ENCODE measurements at regions not wholly inside any gene's neighbourhood (a gene's known extent, or its start where the extent isn't known, plus 50 kb on each side); places are given as distances from the start of the nearest gene placed in this dataset.
A peak's percentile ranks its signal among the peaks of the same experiment; 100 is the strongest.

DNA sequence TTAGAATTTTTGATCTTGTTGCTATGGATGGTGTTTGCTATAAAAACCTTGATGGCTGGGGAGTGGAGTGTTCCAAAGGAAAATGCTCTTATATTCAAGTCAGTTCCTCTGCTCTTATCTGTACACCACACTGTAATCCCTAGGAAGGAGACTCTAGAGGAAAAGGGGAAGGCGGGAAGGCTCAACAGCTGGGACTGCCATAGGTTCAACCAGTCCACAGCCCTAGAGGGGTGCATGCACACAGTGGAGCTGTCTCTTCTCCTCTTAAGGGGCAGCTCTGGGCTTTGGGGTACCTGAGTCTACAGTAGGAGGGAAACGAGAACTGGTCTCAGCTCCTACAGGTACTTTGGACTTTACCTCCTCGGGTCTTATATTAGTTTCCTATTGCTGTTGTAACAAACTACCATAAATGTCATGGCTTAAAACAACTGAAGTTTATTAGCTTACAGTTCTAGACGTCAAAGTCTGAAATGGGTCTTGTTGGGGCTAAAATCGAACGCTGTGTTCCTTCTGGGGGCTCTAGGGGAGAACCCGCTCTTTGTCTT, 77.2 kb upstream of the ZBED5 start:
- ChIA-PET CTCF (interaction anchor here (1.3 to 5.1 kb wide), 7 partner anchors 8 to 852 kb away, joined by 5 to 72 read pairs (median 18); no protein-coding TSS in a partner anchor), POLR2A (no interaction called here)
- no peaks in the 10 kb centered on the region for H3K36me3 ChIP-seq (ENCODE audit: control insufficient read depth, insufficient read depth, low read length)
- no peak for DNase-seq (ENCODE audit: low read depth)
- H3K27me3 ChIP-seq (ENCODE audit: control insufficient read depth, insufficient read depth, low read length): no peaks in the 10 kb centered on the region
- no peak overlapping the region for H3K4me3 ChIP-seq (ENCODE audit: low read depth, low read length)
- TF ChIP-seq, protein P1, sequence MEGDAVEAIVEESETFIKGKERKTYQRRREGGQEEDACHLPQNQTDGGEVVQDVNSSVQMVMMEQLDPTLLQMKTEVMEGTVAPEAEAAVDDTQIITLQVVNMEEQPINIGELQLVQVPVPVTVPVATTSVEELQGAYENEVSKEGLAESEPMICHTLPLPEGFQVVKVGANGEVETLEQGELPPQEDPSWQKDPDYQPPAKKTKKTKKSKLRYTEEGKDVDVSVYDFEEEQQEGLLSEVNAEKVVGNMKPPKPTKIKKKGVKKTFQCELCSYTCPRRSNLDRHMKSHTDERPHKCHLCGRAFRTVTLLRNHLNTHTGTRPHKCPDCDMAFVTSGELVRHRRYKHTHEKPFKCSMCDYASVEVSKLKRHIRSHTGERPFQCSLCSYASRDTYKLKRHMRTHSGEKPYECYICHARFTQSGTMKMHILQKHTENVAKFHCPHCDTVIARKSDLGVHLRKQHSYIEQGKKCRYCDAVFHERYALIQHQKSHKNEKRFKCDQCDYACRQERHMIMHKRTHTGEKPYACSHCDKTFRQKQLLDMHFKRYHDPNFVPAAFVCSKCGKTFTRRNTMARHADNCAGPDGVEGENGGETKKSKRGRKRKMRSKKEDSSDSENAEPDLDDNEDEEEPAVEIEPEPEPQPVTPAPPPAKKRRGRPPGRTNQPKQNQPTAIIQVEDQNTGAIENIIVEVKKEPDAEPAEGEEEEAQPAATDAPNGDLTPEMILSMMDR (IDR thresholded peaks at IDR 0.05; ENCODE audit: insufficient read depth, low read depth, low read length): no peak

DNA sequence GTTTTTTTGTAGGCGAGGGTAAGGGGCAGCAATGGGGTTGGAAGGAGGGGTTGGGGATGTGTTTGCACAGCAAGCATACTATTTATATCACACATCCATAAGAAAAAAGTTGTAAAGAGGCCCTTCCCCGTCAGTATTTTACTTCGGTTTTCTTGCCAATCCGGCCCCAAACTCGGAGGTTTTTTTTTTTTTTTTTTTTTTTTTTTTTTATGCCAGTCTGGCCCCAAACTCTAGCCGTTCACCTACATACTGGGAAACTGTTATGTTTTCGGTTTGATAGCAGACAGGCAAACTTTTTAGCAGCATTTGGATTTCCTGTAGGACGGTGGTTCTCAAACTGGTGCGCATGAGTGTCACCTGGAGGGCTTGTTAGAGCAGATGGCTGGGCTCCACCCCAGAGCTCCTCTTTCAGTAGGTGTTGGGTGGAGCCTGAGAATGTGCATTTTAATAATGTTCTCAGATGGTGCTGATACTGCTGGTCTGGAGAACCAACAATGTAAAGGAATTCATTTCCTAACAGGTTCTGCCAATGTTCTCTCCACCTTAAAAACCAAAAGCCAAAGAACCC, 76.5 kb upstream of the ZBED5 start:
- peak overlapping the region; percentile 49 for H3K4me3 ChIP-seq (ENCODE audit: low read depth, low read length)
- H3K36me3 ChIP-seq (ENCODE audit: control insufficient read depth, insufficient read depth, low read length): no peaks in the 10 kb centered on the region
- TF ChIP-seq, protein P1 (IDR thresholded peaks at IDR 0.05; ENCODE audit: insufficient read depth, low read depth, low read length): no peak
- H3K27me3 ChIP-seq (ENCODE audit: control insufficient read depth, insufficient read depth, low read length): no peaks in the 10 kb centered on the region
- CTCF ChIA-PET: interaction anchor here (0.6 to 5.1 kb wide), 33 partner anchors 9 to 852 kb away, joined by 3 to 72 read pairs (median 4); partner anchors contain the start of genes EIF4G2 and ZBED5
- DNase-seq (ENCODE audit: low read depth): no peak
- POLR2A ChIA-PET: interaction anchor here (1.2 kb wide), 2 partner anchors 34 to 125 kb away, joined by 3 to 8 read pairs; partner anchors contain the start of gene EIF4G2

DNA sequence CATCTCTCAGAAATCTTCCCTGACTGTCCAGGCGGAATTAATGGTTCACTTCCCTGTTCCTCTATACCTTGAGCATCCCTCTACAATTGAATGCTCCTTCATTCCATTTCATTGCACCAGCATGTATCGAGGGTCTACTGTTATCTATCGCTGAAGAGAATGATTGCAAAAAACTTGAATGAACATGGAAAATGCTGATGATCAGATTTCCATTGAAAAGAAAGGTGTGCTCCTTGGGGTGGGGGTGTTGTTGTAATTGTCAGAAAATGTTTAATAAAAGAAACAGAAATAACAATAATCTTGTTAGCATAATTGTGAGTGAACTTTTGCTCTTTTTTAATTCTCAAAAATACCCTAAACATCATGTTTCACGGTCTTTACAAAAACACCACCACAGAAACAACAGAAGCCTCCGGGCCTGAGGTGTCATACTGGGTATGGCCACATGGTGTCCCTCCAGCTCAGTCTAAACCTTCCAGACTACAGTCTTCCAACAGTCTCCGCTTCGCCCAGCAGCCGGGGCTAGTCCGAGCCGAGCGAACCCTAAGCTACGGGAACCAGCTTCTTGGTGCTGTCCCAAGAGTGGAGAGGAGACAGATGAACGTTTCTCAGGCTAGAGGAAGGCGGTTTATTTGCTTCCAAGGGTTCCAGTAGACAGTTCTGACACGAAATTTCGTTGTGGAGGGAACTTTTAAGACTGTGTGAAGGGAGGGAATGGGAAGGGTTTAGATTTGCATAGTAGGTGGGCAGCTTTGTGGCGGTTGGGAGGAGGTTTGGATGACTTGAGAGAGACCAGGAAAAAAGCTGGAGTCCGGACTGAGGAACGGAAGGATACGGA, 75.8 kb upstream of the ZBED5 start:
- DNase-seq (ENCODE audit: low read depth): peak; percentile 62
- H3K36me3 ChIP-seq (ENCODE audit: control insufficient read depth, insufficient read depth, low read length): no peaks in the 10 kb centered on the region
- CTCF ChIA-PET: interaction anchor here (0.6 to 5.1 kb wide), 35 partner anchors 10 to 853 kb away, joined by 3 to 72 read pairs (median 4); partner anchors contain the start of genes EIF4G2 and ZBED5
- no peaks in the 10 kb centered on the region for H3K27me3 ChIP-seq (ENCODE audit: control insufficient read depth, insufficient read depth, low read length)
- POLR2A ChIA-PET: interaction anchor here (0.6 to 1.2 kb wide), 3 partner anchors 33 to 443 kb away, joined by 3 to 8 read pairs (median 3); partner anchors contain the start of gene EIF4G2
- peak overlapping the region; percentile 49 for H3K4me3 ChIP-seq (ENCODE audit: low read depth, low read length)
- TF ChIP-seq, protein P1 (IDR thresholded peaks at IDR 0.05; ENCODE audit: insufficient read depth, low read depth, low read length): peak; percentile 91

DNA sequence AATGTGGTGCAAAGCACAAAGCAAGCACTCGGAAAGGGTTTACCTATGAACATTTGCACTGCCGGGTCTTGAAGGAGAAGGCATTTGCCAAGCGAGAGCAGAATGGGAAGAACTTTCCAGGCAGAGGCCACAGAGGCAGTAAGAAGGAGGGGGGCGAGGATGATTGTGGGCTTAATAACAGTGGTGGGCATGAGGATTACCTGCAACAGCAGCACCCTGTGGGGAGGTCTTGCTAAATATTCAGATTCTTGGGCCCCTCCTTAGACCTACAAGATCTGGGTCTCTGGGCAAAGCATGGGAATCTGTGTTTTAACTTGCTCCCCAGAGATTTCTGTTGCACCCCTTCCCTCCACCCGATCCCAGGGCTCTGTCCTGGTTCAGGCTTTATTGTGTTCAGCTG, 75.1 kb upstream of the ZBED5 start:
- ChIA-PET POLR2A (interaction anchor here (1.2 kb wide), 1 partner anchor 124 kb away, joined by 8 read pairs; the partner anchor contains the start of gene EIF4G2), CTCF (interaction anchor here (1.5 to 5.1 kb wide), 6 partner anchors 10 to 162 kb away, joined by 6 to 72 read pairs (median 14); partner anchors contain the start of gene ZBED5)
- H3K36me3 ChIP-seq (ENCODE audit: control insufficient read depth, insufficient read depth, low read length): no peaks in the 10 kb centered on the region
- DNase-seq (ENCODE audit: low read depth): no peak
- H3K27me3 ChIP-seq (ENCODE audit: control insufficient read depth, insufficient read depth, low read length): no peaks in the 10 kb centered on the region
- H3K4me3 ChIP-seq (ENCODE audit: low read depth, low read length): no peak overlapping the region
- TF ChIP-seq, protein P1 (IDR thresholded peaks at IDR 0.05; ENCODE audit: insufficient read depth, low read depth, low read length): no peak

Data from BJ (cell line).